ENCODE measurements at regions not wholly inside any gene's neighbourhood (a gene's known extent, or its start where the extent isn't known, plus 50 kb on each side); places are given as distances from the start of the nearest gene placed in this dataset.

- H3K4me3 ChIP-seq = no peak overlapping the region
- no peaks in the 10 kb centered on the region for H3K4me1 ChIP-seq (ENCODE audit: control insufficient read depth, insufficient read depth, low read length)
- no peak overlapping the region for H3K9ac ChIP-seq (ENCODE audit: control insufficient read depth, insufficient read depth, low read length)
- no peaks in the 10 kb centered on the region for H4K20me1 ChIP-seq (ENCODE audit: control insufficient read depth, insufficient read depth)
- DNase-seq (ENCODE audit: low read depth, low spot score) (no peak), ATAC-seq (no peak), FAIRE-seq (no peak)
- SMC1A ChIA-PET (ENCODE audit: uncharacterized antibody, unreplicated experiment) = no interaction called here
- H2AFZ ChIP-seq (ENCODE audit: control insufficient read depth, low read depth, low read length) = no peak overlapping the region
- no peak overlapping the region for H3K27ac ChIP-seq (ENCODE audit: control insufficient read depth, insufficient read depth)
- WGBS (ENCODE audit: insufficient coverage, insufficient replicate concordance, low lambda C conversion rate, missing lambda C conversion rate) = 57% methylated on average over 3 of the region's 3 CpGs
- H3K36me3 ChIP-seq (ENCODE audit: control insufficient read depth in 2 of 2, insufficient read depth in 2 of 2, low read length in 1 of 2) = no peaks in the 10 kb centered on the region
- H3K27me3 ChIP-seq (replicated peaks in 1 of 2; ENCODE audit: control insufficient read depth in 2 of 2, insufficient read depth in 2 of 2, low read length in 1 of 2) = no peaks in the 10 kb centered on the region; a peak in 1 of 4 replicates
- H3K9me3 ChIP-seq (replicated peaks; ENCODE audit: control insufficient read depth, insufficient read depth, low read length) = no peaks in the 10 kb centered on the region
- POLR2A ChIA-PET = interaction anchor here (1.0 kb wide), 1 partner anchor 8 kb away, joined by 3 read pairs; no protein-coding TSS in a partner anchor
- H3K79me2 ChIP-seq (ENCODE audit: control insufficient read depth, insufficient read depth, low read length) = no peaks in the 10 kb centered on the region
- in situ Hi-C loops (cut with MboI) (no loop called here), intact Hi-C loops (cut with micrococcal nuclease; ENCODE audit: unreplicated experiment) (no loop called here)
- H3K4me2 ChIP-seq (ENCODE audit: control insufficient read depth, insufficient read depth) = no peak overlapping the region
- CTCF ChIA-PET = interaction anchor here (0.6 kb wide), 1 partner anchor 53 kb away, joined by 3 read pairs; no protein-coding TSS in a partner anchor
- no TSS peak for BruUV-seq (replicated peaks)
- RAD21 ChIA-PET (ENCODE audit: unreplicated experiment) = no interaction called here
- no peak for TF ChIP-seq CUX1 (IDR thresholded peaks at IDR 0.05; ENCODE audit: insufficient replicate concordance, low read depth, low read length)
- no peak for TF ChIP-seq PKNOX1 (IDR thresholded peaks at IDR 0.05)
- no peak for TF ChIP-seq SMAD5 (IDR thresholded peaks at IDR 0.05; ENCODE audit: low read depth)
- TF ChIP-seq CHD4 (IDR thresholded peaks at IDR 0.05) = no peak
- TF ChIP-seq NFYA (IDR thresholded peaks at IDR 0.05; ENCODE audit: borderline replicate concordance, low read depth, low read length) = no peak
- TF ChIP-seq YBX1 (IDR thresholded peaks at IDR 0.05) = no peak
- no peak for TF ChIP-seq MLLT1 (IDR thresholded peaks at IDR 0.05)
- no peak for TF ChIP-seq ZBTB11 (CRISPR knock-in tag; IDR thresholded peaks at IDR 0.05)
These were observed 69.2 kb downstream of the TFAP2C start for GRCh38 chr20:56698297-56698696.
